A549 (cell line): ENCODE measurements at regions not wholly inside any gene's neighbourhood (a gene's known extent, or its start where the extent isn't known, plus 50 kb on each side); places are given as distances from the start of the nearest gene placed in this dataset.

Experiments
- BCL3 ChIP-seq: fragments of >200 bp; sonication (Bioruptor Twin); formaldehyde crosslinking; IDR thresholded peaks from 3 replicates; pipeline ENCODE4 v1.6.1; 2016
- CTCF ChIP-seq: fragments of >200 bp; sonication (Bioruptor Twin); formaldehyde crosslinking; IDR thresholded peaks from 3 replicates; pipeline ENCODE4 v1.5.1; 2016
- EP300 ChIP-seq, 2 experiments: fragments of >200 bp; sonication (Bioruptor Twin); formaldehyde crosslinking; IDR thresholded peaks; 2 replicates in 1 of 2; 3 replicates in 1 of 2; pipeline ENCODE4 v1.6.1; 2016 to 2017
- ESRRA ChIP-seq: fragments of 150-350 bp; IDR thresholded peaks from 2 replicates; pipeline ENCODE4 v1.6.1; 2014; ENCODE audit warnings: mild to moderate bottlenecking, low read length, borderline replicate concordance
- HOXB5 ChIP-seq: fragments of 250-450 bp; sonication (Bioruptor Pico); IDR thresholded peaks from 2 replicates; pipeline ENCODE4 v1.5.0; 2020; ENCODE audit warnings: mild to moderate bottlenecking, moderate library complexity
- KDM1A ChIP-seq: fragments of 200-600 bp; sonication (generic); IDR thresholded peaks from 2 replicates; pipeline ENCODE4 v1.6.1; 2016; ENCODE audit warnings: low read depth, mild to moderate bottlenecking
- PHF8 ChIP-seq: fragments of 200-600 bp; sonication (generic); IDR thresholded peaks from 2 replicates; pipeline ENCODE4 v1.6.1; 2016; ENCODE audit warnings: low read depth, mild to moderate bottlenecking, antibody characterized with exemption, moderate library complexity, borderline replicate concordance
- POLR2A ChIP-seq: IDR thresholded peaks from 2 replicates; pipeline ENCODE4 v1.6.1; 2012; ENCODE audit warnings: mild to moderate bottlenecking, low read length
- RAD21 ChIP-seq, 2 experiments: fragments of >200 bp in 1 of 2; sonication (Bioruptor Twin) in 1 of 2; formaldehyde crosslinking in 1 of 2; IDR thresholded peaks in 1 of 2; conservative IDR thresholded peaks in 1 of 2; 2 replicates in 1 of 2; 3 replicates in 1 of 2; pipeline ENCODE4 v1.6.1; 2012 to 2018; ENCODE audit warnings: inconsistent platforms in 1 of 2
- RNF2 ChIP-seq: fragments of 200-600 bp; sonication (generic); IDR thresholded peaks from 2 replicates; pipeline ENCODE4 v1.6.1; 2016; ENCODE audit warnings: low read depth, mild to moderate bottlenecking, antibody characterized with exemption, moderate library complexity, borderline replicate concordance
- USF2 ChIP-seq: fragments of 450-650 bp; IDR thresholded peaks from 2 replicates; pipeline ENCODE4 v1.6.1; 2014; ENCODE audit warnings: antibody characterized with exemption

- no peak for TF ChIP-seq CTCF
- no peak for TF ChIP-seq PHF8
- no peak for TF ChIP-seq USF2
- TF ChIP-seq POLR2A: no peak
- TF ChIP-seq BCL3: no peak
- no peak for TF ChIP-seq RAD21 (conservative IDR thresholded peaks at IDR 0.05 in 1 of 2, IDR thresholded peaks at IDR 0.05 in 1 of 2)
- TF ChIP-seq ESRRA: no peak
- TF ChIP-seq RNF2: no peak
- TF ChIP-seq KDM1A: no peak
- TF ChIP-seq HOXB5 (CRISPR knock-in tag): no peak
- no peak for TF ChIP-seq EP300 (IDR thresholded peaks at IDR 0.05)
Observed at GRCh38 chr1:60825593-60825992, 256.8 kb upstream of the NFIA start.
